Body of pancreas (tissue), 4 donors: ENCODE measurements at regions not wholly inside any gene's neighbourhood (a gene's known extent, or its start where the extent isn't known, plus 50 kb on each side); places are given as distances from the start of the nearest gene placed in this dataset.

Experiments used
- ATAC-seq: fragments of 150-250 bp; one replicate; pipeline ENCODE4 v1.9.1; 2016
- DNase-seq, 4 donors: peaks; one replicate each; pipeline ENCODE4 v3.0.0-alpha.2; 2019
- H3K27ac ChIP-seq, 4 donors: fragments of 200-600 bp; sonication (generic); 1 replicate in 3 of 4; 2 replicates in 1 of 4; pipeline versions ENCODE4 v1.5.1 to v1.6.1; 2016 to 2019; ENCODE audit warnings: mild to moderate bottlenecking in 1 of 4, mixed read lengths in 1 of 4, moderate library complexity in 1 of 4
- H3K27me3 ChIP-seq, 2 donors: fragments of 200-600 bp; sonication (generic); one replicate each; pipeline ENCODE4 v1.6.0; 2016; ENCODE audit warnings: mild to moderate bottlenecking in 1 of 2
- H3K36me3 ChIP-seq, 2 donors: fragments of 200-600 bp; sonication (generic); replicated peaks in 1 of 2; 2 replicates each; pipeline ENCODE4 v1.5.1; 2016; ENCODE audit warnings: low read depth in 2 of 2; ENCODE audit not compliant: insufficient read depth in 1 of 2
- H3K4me1 ChIP-seq: fragments of 200-600 bp; sonication (generic); one replicate; pipeline ENCODE4 v1.6.0; 2016
- H3K4me3 ChIP-seq, 2 donors: fragments of 200-600 bp; sonication (generic); 1 replicate in 1 of 2; 2 replicates in 1 of 2; pipeline ENCODE4 v1.5.1; 2016 to 2019
- H3K9me3 ChIP-seq, 3 donors: fragments of 200-600 bp; sonication (generic); 1 replicate in 2 of 3; 2 replicates in 1 of 3; pipeline ENCODE4 v1.5.1; 2016
- CTCF ChIP-seq, 7 experiments: fragments of 450-650 bp in 4 of 7; fragments of 200-600 bp in 3 of 7; sonication (generic) in 3 of 7; IDR thresholded peaks; one replicate each; pipeline ENCODE4 v1.5.1; 2016 to 2019; ENCODE audit warnings: antibody characterized with exemption in 7 of 7
- POLR2A ChIP-seq, 3 donors: fragments of 450-650 bp; IDR thresholded peaks; one replicate each; pipeline ENCODE4 v1.6.1; 2016; ENCODE audit warnings: antibody characterized with exemption in 3 of 3, mild to moderate bottlenecking in 2 of 3
- WGBS, 2 donors: methylation state at CpG; one replicate each; pipeline ENCODE4 v1.1.5; 2017; 5-methylcytosine and 5-hydroxymethylcytosine counted together
- intact Hi-C: fragments of 100-400 bp; cut with DNase I; formaldehyde crosslinking; loops from one replicate; pipeline ENCODE4 v1.15.1; 2023

- DNase-seq (no peak), ATAC-seq (no peak)
- H3K27me3 ChIP-seq: no peaks in the 10 kb centered on the region
- no peaks in the 10 kb centered on the region for H3K4me1 ChIP-seq
- H3K9me3 ChIP-seq: no peaks in the 10 kb centered on the region
- no peak overlapping the region for H3K4me3 ChIP-seq
- H3K27ac ChIP-seq: no peak overlapping the region
- WGBS, 2 donors: 41 to 57% methylated on average over 4 of the region's 4 CpGs
- intact Hi-C loops: no loop called here
- H3K36me3 ChIP-seq: no peaks in the 10 kb centered on the region
- no peak for TF ChIP-seq POLR2A (IDR thresholded peaks at IDR 0.05)
- no peak for TF ChIP-seq CTCF (IDR thresholded peaks at IDR 0.05)
These were observed 165.6 kb downstream of the ARL6IP6 start for GRCh38 chr2:152883951-152884487.

GRCh38 chr2:152881527-152881926 is 163.1 kb downstream of the ARL6IP6 start:
- ATAC-seq (no peak), DNase-seq (no peak)
- no peaks in the 10 kb centered on the region for H3K4me1 ChIP-seq
- no peaks in the 10 kb centered on the region for H3K36me3 ChIP-seq
- intact Hi-C loops: no loop called here
- no peak overlapping the region for H3K4me3 ChIP-seq
- H3K9me3 ChIP-seq: no peaks in the 10 kb centered on the region
- no peaks in the 10 kb centered on the region for H3K27me3 ChIP-seq
- H3K27ac ChIP-seq: no peak overlapping the region
- no peak for TF ChIP-seq POLR2A (IDR thresholded peaks at IDR 0.05)

GRCh38 chr2:152879275-152879674 is 160.9 kb downstream of the ARL6IP6 start:
- Histone ChIP-seq H3K27me3 (no peaks in the 10 kb centered on the region), H3K9me3 (no peaks in the 10 kb centered on the region), H3K4me3 (no peak overlapping the region), H3K36me3 (no peaks in the 10 kb centered on the region), H3K27ac (no peak overlapping the region), H3K4me1 (no peaks in the 10 kb centered on the region)
- no peak for TF ChIP-seq CTCF (IDR thresholded peaks at IDR 0.05)
- TF ChIP-seq POLR2A (IDR thresholded peaks at IDR 0.05): no peak
- intact Hi-C loops: no loop called here
- ATAC-seq: no peak
- 66 to 67% methylated on average over 3 of the region's 3 CpGs for WGBS, 2 donors
- DNase-seq: no peak

- ATAC-seq (no peak), DNase-seq (no peak)
- TF ChIP-seq POLR2A (IDR thresholded peaks at IDR 0.05): no peak
- TF ChIP-seq CTCF (IDR thresholded peaks at IDR 0.05): no peak
- no peaks in the 10 kb centered on the region for H3K27me3 ChIP-seq
- H3K4me1 ChIP-seq: no peaks in the 10 kb centered on the region
- H3K27ac ChIP-seq: no peak overlapping the region
- H3K36me3 ChIP-seq: no peaks in the 10 kb centered on the region
- 58 to 60% methylated on average over 6 of the region's 6 CpGs for WGBS, 2 donors
- H3K9me3 ChIP-seq: no peaks in the 10 kb centered on the region
- no peak overlapping the region for H3K4me3 ChIP-seq
- intact Hi-C loops: no loop called here
These were observed 157.6 kb downstream of the ARL6IP6 start for GRCh38 chr2:152875701-152876695.

- H3K27me3 ChIP-seq: no peaks in the 10 kb centered on the region
- intact Hi-C loops: no loop called here
- no peaks in the 10 kb centered on the region for H3K36me3 ChIP-seq
- H3K4me3 ChIP-seq: no peak overlapping the region
- no peaks in the 10 kb centered on the region for H3K9me3 ChIP-seq
- ATAC-seq (no peak), DNase-seq (no peak)
- no peak overlapping the region for H3K27ac ChIP-seq
- H3K4me1 ChIP-seq: no peaks in the 10 kb centered on the region
- 52 to 53% methylated on average over 3 of the region's 3 CpGs for WGBS, 2 donors
- no peak for TF ChIP-seq POLR2A (IDR thresholded peaks at IDR 0.05)
These were observed 156.5 kb downstream of the ARL6IP6 start for GRCh38 chr2:152874955-152875354.
